Esophagus muscularis mucosa (tissue), 4 donors: ENCODE measurements at regions not wholly inside any gene's neighbourhood (a gene's known extent, or its start where the extent isn't known, plus 50 kb on each side); places are given as distances from the start of the nearest gene placed in this dataset.

Experiments
- DNase-seq: peaks from one replicate; pipeline ENCODE4 v3.0.0-alpha.2; 2017; ENCODE audit errors: extremely low spot score
- H3K27ac ChIP-seq, 4 donors: fragments of 200-600 bp; sonication (generic); replicated peaks in 1 of 4; 1 replicate in 3 of 4; 2 replicates in 1 of 4; pipeline ENCODE4 v1.5.1; 2016 to 2019; ENCODE audit warnings: mild to moderate bottlenecking in 1 of 4
- H3K27me3 ChIP-seq, 4 donors: fragments of 200-600 bp; sonication (generic); one replicate each; pipeline versions ENCODE4 v1.5.1 to v1.6.0; 2016 to 2019
- H3K36me3 ChIP-seq, 4 donors: fragments of 200-600 bp; sonication (generic); one replicate each; pipeline ENCODE4 v1.5.1; 2016 to 2019
- H3K4me1 ChIP-seq, 4 donors: fragments of 200-600 bp; sonication (generic); one replicate each; pipeline ENCODE4 v1.5.1; 2016 to 2019
- H3K4me3 ChIP-seq, 4 donors: fragments of 200-600 bp; sonication (generic); 1 replicate in 2 of 4; 2 replicates in 2 of 4; pipeline ENCODE4 v1.5.1; 2016 to 2019; ENCODE audit warnings: mild to moderate bottlenecking in 4 of 4, moderate library complexity in 1 of 4
- H3K9me3 ChIP-seq, 4 donors: fragments of 200-600 bp; sonication (generic); 1 replicate in 3 of 4; 2 replicates in 1 of 4; pipeline ENCODE4 v1.5.1; 2016 to 2019
- CTCF ChIP-seq, 3 experiments: fragments of 200-600 bp in 2 of 3; fragments of 450-650 bp in 1 of 3; sonication (generic) in 2 of 3; IDR thresholded peaks; one replicate each; pipeline ENCODE4 v1.5.1; 2017 to 2019; ENCODE audit warnings: antibody characterized with exemption in 3 of 3, mild to moderate bottlenecking in 2 of 3, moderate library complexity in 1 of 3
- EP300 ChIP-seq: sonication (generic); formaldehyde crosslinking; IDR thresholded peaks from one replicate; pipeline ENCODE4 v1.6.1; 2017; ENCODE audit warnings: antibody characterized with exemption
- POLR2A ChIP-seq: fragments of 450-650 bp; IDR thresholded peaks from one replicate; pipeline ENCODE4 v1.6.1; 2017; ENCODE audit warnings: antibody characterized with exemption, moderate library complexity, mild to moderate bottlenecking, low read depth
- POLR2AphosphoS5 ChIP-seq, 2 donors: sonication (generic); formaldehyde crosslinking; IDR thresholded peaks; one replicate each; pipeline ENCODE4 v1.6.1; 2017; ENCODE audit warnings: antibody characterized with exemption in 2 of 2
- WGBS: methylation state at CpG from one replicate; pipeline ENCODE4 v1.1.5; 2018; 5-methylcytosine and 5-hydroxymethylcytosine counted together
- intact Hi-C: fragments of 100-400 bp; cut with DNase I; formaldehyde crosslinking; loops from one replicate; pipeline ENCODE4 v1.15.1; 2023

GRCh38 chr10:58109731-58110130 is 158.0 kb downstream of the IPMK start:
- Histone ChIP-seq H3K27me3 (no peaks in the 10 kb centered on the region), H3K36me3 (no peaks in the 10 kb centered on the region), H3K9me3 (no peaks in the 10 kb centered on the region), H3K4me3 (no peak overlapping the region), H3K27ac (no peak overlapping the region), H3K4me1 (no peaks in the 10 kb centered on the region)
- WGBS = 54% methylated on average over 3 of the region's 3 CpGs
- TF ChIP-seq EP300 (no peak), POLR2A (no peak)
- DNase-seq = no peak
- intact Hi-C loops = no loop called here

GRCh38 chr10:58107506-58107905 is 160.2 kb downstream of the IPMK start:
- no peaks in the 10 kb centered on the region for H3K4me1 ChIP-seq
- TF ChIP-seq CTCF (IDR thresholded peaks at IDR 0.05) (no peak), POLR2A (no peak), EP300 (no peak), POLR2AphosphoS5 (IDR thresholded peaks at IDR 0.05) (no peak)
- H3K9me3 ChIP-seq = no peaks in the 10 kb centered on the region
- H3K4me3 ChIP-seq = no peak overlapping the region
- H3K36me3 ChIP-seq = no peaks in the 10 kb centered on the region
- 83% methylated on average over 2 of the region's 2 CpGs for WGBS
- DNase-seq = no peak
- H3K27ac ChIP-seq = no peak overlapping the region
- no peaks in the 10 kb centered on the region for H3K27me3 ChIP-seq
- intact Hi-C loops = no loop called here

- Histone ChIP-seq H3K36me3 (no peaks in the 10 kb centered on the region), H3K27ac (no peak overlapping the region), H3K27me3 (no peaks in the 10 kb centered on the region), H3K9me3 (no peaks in the 10 kb centered on the region), H3K4me3 (no peak overlapping the region), H3K4me1 (no peaks in the 10 kb centered on the region)
- WGBS = 98% methylated on average over 29 of the region's 40 CpGs
- DNase-seq = no peak
- intact Hi-C loops = no loop called here
- TF ChIP-seq EP300 (no peak), POLR2AphosphoS5 (IDR thresholded peaks at IDR 0.05) (no peak), CTCF (IDR thresholded peaks at IDR 0.05) (no peak), POLR2A (no peak)
These were observed 161.3 kb downstream of the IPMK start for GRCh38 chr10:58106211-58107035.

GRCh38 chr10:58104351-58104751 is 163.3 kb downstream of the IPMK start:
- no peaks in the 10 kb centered on the region for H3K27me3 ChIP-seq
- H3K36me3 ChIP-seq = no peaks in the 10 kb centered on the region
- H3K4me1 ChIP-seq = no peaks in the 10 kb centered on the region
- no peak for DNase-seq
- no peak overlapping the region for H3K4me3 ChIP-seq
- H3K27ac ChIP-seq = no peak overlapping the region
- intact Hi-C loops = no loop called here
- no peaks in the 10 kb centered on the region for H3K9me3 ChIP-seq
- TF ChIP-seq CTCF (IDR thresholded peaks at IDR 0.05) (no peak), POLR2AphosphoS5 (IDR thresholded peaks at IDR 0.05) (no peak), POLR2A (no peak), EP300 (no peak)

GRCh38 chr10:58102897-58103296 is 164.8 kb downstream of the IPMK start:
- H3K27ac ChIP-seq = no peak overlapping the region
- H3K27me3 ChIP-seq = no peaks in the 10 kb centered on the region
- H3K36me3 ChIP-seq = no peaks in the 10 kb centered on the region
- no peaks in the 10 kb centered on the region for H3K9me3 ChIP-seq
- no peak for DNase-seq
- TF ChIP-seq POLR2A = no peak
- no peak for TF ChIP-seq POLR2AphosphoS5 (IDR thresholded peaks at IDR 0.05)
- no peak for TF ChIP-seq EP300
- no peak for TF ChIP-seq CTCF (IDR thresholded peaks at IDR 0.05)
- intact Hi-C loops = no loop called here
- no peaks in the 10 kb centered on the region for H3K4me1 ChIP-seq
- WGBS = 55% methylated on average over 7 of the region's 7 CpGs
- H3K4me3 ChIP-seq = no peak overlapping the region
